Left lobe of liver (tissue), 2 donors: ENCODE measurements at regions not wholly inside any gene's neighbourhood (a gene's known extent, or its start where the extent isn't known, plus 50 kb on each side); places are given as distances from the start of the nearest gene placed in this dataset.

Source experiments
- ATAC-seq: fragments of 200-7000 bp; cut with Tn5 transposase; one replicate; pipeline ENCODE4 v1.9.1; 2020; ENCODE audit warnings: mild to moderate bottlenecking, moderate library complexity
- DNase-seq: peaks from one replicate; pipeline ENCODE4 v3.0.0-alpha.2; 2020; ENCODE audit warnings: low spot score
- donor health status: DM: no; HTN: no; CAD: no; lungs with moderate emphysema.
- donor health status: DM: no; HTN: yes; CAD: no.

DNA sequence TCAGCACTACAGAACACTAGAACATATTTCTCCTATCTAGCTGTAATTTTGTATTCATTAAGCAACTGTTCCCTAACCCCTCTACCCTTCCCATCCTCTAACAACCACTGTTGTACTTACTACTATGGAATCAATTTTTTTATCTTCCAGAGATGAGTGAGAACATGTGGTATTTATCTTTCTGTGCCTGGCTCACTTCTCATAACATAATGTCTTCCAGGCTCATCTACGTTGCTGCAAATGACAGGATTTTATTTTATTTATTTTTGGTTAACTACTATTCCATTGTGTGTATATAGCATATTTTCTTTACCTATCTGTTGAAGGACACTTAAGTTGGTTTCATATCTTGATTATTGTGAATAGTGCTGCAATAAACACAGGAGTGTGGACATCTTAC, 200.9 kb upstream of the CHRM2 start:
- no peak for DNase-seq
- ATAC-seq: no peak

GRCh38 chr7:136665878-136666509, 202.5 kb upstream of the CHRM2 start:
- DNase-seq (no peak), ATAC-seq (no peak)

GRCh38 chr7:136664537-136664936, 203.9 kb upstream of the CHRM2 start:
- ATAC-seq: no peak

DNA sequence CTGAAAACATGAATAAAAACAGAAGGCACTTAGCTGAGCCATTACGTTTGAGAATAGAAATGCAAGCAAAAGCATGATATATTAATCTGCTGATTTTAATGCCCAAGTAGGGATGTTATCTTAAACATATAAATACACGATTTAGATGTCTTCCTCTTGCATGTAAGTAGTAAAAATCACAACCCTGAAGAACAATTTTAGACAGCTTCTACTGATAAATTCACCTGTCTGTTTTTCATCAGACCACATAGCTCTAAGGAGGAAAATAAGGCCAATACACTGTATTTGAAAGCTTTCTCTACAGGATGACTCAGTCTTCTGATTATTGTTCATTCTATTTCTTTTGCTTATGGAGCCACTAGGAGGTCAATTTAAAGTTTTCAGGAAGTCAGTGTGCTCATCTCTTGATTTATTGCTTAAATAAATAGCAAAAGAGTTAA, 210.9 kb upstream of the CHRM2 start:
- no peak for DNase-seq
- ATAC-seq: no peak

More at GRCh38 chr7:136664537-136664936, 203.9 kb upstream of the CHRM2 start:
- DNase-seq: no peak

DNA sequence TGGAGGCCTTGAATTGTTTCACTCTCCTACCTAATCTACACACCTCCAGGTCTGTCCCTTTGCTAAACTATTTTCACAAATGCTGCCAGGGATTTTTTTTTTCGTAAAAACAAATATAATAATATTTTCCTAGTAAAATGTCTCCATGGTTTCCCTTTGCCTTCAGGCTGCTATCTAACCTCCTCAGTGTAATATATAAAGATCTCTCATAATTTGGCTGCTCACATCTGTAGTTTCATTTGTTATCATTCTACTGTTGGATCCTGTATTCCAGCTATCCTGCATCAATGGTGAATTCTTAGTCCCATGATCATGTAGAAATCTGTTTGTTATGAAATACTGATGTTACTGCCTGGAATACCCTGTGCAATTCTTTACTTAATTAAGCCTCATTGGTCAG, 211.9 kb upstream of the CHRM2 start:
- ATAC-seq: no peak

DNA sequence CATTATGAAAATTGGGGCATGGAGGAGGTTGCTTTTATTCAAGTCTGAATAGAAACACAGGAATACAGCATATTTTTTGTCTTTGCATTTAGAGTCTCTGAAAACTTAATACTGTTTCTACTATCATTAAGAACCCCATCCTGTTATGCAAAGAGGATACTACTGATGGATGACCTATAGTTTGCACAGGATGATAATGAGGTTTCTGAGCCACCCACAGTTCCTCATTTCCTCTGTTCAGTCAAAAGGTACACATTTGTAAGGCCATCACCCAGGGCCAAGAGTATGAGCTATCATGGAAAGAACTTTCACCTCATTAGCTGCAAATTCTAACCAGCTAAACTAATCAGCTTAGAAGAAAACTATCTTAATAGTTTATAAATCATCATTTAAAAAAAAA, 213.0 kb upstream of the CHRM2 start:
- no peak for DNase-seq
- no peak for ATAC-seq

More for the DNA sequence above, 211.9 kb upstream of the CHRM2 start:
- no peak for DNase-seq

DNA sequence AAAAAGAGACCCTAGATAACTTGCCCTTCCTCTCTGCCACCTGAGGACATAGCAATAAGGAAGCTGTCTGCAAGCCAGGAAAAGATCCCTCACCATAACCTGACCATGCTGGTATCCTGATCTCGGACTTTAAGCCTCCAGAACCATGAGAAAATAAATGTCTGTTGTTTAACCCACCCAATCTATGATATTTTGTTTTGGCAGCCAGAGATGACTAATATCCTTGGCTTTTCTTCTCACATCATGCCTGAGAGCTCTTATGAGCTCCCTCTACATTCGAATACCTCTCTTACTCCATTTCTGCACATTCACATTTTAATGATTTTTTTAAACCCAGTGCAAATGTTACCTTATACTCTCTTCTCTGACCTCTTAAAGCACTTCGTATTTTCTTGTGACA, 214.0 kb upstream of the CHRM2 start:
- no peak for DNase-seq
- no peak for ATAC-seq

GRCh38 chr7:136652635-136653370, 215.6 kb upstream of the CHRM2 start:
- DNase-seq (no peak), ATAC-seq (no peak)

GRCh38 chr7:136640977-136641376, 227.5 kb upstream of the CHRM2 start:
- ATAC-seq (peak; percentile 41), DNase-seq (no peak)

DNA sequence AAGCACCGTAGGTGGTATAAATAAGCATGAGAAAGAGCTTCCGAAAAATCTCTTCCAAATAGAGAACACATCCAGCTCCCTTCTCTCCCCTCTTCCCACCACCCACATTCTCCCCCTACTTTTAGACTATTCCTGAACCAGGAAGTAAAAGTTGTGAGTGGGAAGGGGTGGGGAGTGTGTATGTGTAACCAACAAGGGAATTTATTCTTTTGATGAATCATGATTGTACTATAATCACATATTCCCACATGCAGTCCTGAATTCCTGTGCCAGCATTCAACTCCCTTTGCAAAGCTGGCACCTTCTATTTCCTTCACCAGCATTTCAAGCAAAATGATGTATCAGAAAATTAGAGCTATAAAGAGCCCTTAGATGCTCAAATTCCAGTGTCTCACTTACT, 230.6 kb upstream of the CHRM2 start:
- ATAC-seq (no peak), DNase-seq (no peak)

- no peak for ATAC-seq
Measured at GRCh38 chr7:136635751-136636150, 232.7 kb upstream of the CHRM2 start.

DNA sequence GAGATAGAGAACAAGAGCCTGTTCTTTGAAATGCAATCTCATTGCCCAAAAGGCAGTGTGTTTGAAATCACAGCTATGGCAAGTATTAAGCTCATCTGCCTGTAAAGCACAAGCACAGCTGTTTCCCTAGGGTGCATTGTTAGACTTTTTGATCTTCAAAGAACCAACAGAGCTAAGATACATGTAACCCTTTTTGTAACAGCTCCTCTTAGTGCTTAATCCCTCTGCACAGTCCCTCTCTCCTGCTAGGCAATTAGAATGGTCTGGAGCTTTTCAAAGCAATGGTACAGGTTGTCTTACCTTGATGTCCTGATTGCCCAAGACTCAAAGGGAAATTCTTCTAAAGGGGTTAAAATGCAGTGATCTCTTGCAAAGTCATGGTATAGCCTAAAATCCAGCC, 249.6 kb upstream of the CHRM2 start:
- ATAC-seq: no peak
- DNase-seq: no peak

More at GRCh38 chr7:136635751-136636150, 232.7 kb upstream of the CHRM2 start:
- no peak for DNase-seq

- ATAC-seq (no peak), DNase-seq (no peak)
Measured at GRCh38 chr7:136617176-136617575, 251.3 kb upstream of the CHRM2 start.

GRCh38 chr7:136605532-136606329, 262.7 kb upstream of the CHRM2 start:
- no peak for ATAC-seq
- no peak for DNase-seq

DNA sequence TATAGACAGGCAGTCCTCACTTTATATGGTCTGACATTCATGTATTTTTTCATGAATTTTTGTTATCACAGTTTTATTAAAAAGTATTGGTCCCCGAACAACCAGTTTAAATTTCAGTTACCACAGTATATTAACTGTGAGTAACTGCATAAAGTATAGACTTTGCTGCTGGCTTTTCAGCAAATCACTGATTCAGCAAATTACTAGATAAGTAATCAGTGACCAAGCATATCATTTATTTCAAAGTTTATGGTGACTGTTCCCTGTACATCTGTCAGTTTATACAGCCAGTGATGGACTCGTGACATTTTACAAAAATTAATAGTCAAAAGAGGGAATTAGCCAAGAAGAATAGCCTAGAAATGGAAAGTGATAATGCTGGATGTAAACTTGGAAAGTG, 266.7 kb upstream of the CHRM2 start:
- ATAC-seq: no peak
- no peak for DNase-seq

DNA sequence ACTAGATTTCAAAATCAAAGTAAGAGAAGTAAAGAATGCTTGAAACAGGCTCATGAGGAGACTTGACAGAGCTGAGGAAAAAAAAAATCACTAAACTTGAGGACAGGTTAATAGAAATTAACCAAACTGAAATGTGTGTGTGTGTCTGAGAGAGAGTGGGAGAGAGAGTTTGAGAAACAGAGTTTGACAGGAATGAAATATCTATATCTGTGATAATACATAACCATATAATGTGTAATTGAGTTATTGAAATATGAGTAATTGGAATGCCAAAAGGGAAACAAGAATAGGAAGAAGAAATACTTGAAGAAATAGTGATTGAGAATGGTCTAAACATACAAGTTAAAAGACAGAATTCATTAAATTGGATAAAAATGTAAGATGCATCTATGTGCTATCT, 268.0 kb upstream of the CHRM2 start:
- ATAC-seq: no peak
- no peak for DNase-seq

DNA sequence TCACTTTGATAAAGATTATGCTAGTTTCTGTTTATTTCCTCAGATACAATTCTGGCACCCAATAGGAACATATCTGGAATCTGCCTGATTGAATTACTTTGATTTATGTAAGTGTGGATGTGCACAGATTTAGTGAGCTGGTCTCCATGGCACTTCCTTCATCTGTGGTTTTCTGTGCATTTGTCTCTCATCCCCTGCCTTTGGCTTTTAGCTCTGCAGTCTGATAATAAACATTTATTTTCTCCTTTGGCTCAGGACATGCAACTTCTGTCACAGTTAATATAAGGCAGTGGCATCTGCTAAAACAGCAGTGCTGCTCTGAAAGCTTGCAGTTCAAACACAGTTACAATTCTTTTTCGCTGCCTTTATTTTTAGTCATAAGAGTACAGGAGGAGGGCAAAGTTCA, 273.7 kb upstream of the CHRM2 start:
- DNase-seq (no peak), ATAC-seq (no peak)

DNA sequence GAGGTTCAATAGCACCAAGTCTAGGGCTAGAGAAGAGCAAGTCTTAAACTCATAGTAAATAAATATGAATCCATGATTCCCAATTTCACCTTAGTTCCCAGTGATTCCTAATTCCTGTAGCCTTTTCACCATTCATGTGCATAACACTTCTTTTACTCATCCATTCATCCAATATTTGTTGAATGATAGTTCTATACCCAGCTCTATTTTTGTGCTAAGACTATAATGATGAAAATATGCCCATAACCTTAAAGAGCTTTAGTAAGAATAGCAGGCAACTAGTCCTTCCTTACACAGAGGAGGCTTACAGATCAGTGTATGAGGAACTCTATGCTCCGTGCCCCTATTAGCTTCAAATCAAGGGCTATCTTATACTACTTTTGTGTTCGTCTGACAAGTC, 280.2 kb upstream of the CHRM2 start:
- DNase-seq (no peak), ATAC-seq (no peak)

GRCh38 chr7:136585954-136586670, 282.3 kb upstream of the CHRM2 start:
- ATAC-seq (no peak), DNase-seq (no peak)

- DNase-seq (no peak), ATAC-seq (no peak)
Measured at GRCh38 chr7:136566491-136566890, 302.0 kb upstream of the CHRM2 start.

DNA sequence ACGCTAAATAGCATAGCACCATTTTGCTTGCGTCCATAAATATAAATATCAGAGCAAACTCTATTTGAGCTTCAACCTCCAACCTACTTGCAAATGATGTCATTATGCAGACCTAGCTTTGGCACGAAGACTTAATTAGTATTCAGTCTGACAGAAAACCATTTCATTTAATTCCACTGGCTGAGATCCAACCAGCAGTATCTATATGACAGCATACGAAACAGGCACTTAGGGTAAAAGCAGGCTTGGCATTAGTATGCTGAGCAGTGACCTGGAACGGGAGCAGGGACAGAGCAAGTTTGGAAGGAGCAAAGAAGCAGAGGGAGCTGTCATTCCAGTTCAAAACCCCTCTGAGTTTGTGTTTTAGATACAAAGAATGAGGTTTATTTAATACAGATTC, 312.5 kb upstream of the CHRM2 start:
- DNase-seq: no peak
- ATAC-seq: no peak
